ENCODE measurements at regions not wholly inside any gene's neighbourhood (a gene's known extent, or its start where the extent isn't known, plus 50 kb on each side); places are given as distances from the start of the nearest gene placed in this dataset.

GRCh38 chrX:148309413-148309812, 191.0 kb upstream of the AFF2 start:
- H3K27me3 ChIP-seq (ENCODE audit: insufficient read depth, low read length): no peaks in the 10 kb centered on the region
- no peaks in the 10 kb centered on the region for H3K9me3 ChIP-seq (ENCODE audit: insufficient read depth, low read depth, low read length)
- DNase-seq (ENCODE audit: low read depth) (no peak), FAIRE-seq (no peak)
- no peaks in the 10 kb centered on the region for H3K79me2 ChIP-seq (ENCODE audit: insufficient read depth, low read length)
- H3K4me3 Mint-ChIP-seq (ENCODE audit: unreplicated experiment): no peak overlapping the region
- H2AFZ ChIP-seq (ENCODE audit: low read depth, low read length): no peak overlapping the region
- no peak overlapping the region for H3K27ac ChIP-seq (ENCODE audit: low read depth, low read length)
- H3K4me3 ChIP-seq (ENCODE audit: insufficient read depth, low read depth, low read length): no peak overlapping the region
- no peaks in the 10 kb centered on the region for H3K4me1 Mint-ChIP-seq (ENCODE audit: low read depth, unreplicated experiment)
- no peaks in the 10 kb centered on the region for H3K36me3 Mint-ChIP-seq (ENCODE audit: low read depth, unreplicated experiment)
- H3K36me3 ChIP-seq (ENCODE audit: insufficient read depth, low read length): no peaks in the 10 kb centered on the region
- H3K27ac Mint-ChIP-seq (ENCODE audit: unreplicated experiment): no peak overlapping the region
- no peaks in the 10 kb centered on the region for H3K9me3 Mint-ChIP-seq (ENCODE audit: unreplicated experiment)
- H3K27me3 Mint-ChIP-seq (ENCODE audit: low read depth, unreplicated experiment): no peaks in the 10 kb centered on the region
- no peaks in the 10 kb centered on the region for H4K20me1 ChIP-seq (ENCODE audit: insufficient read depth, low read length)
- no peaks in the 10 kb centered on the region for H3K4me1 ChIP-seq (ENCODE audit: insufficient read depth, low read length)
- TF ChIP-seq EZH2 (IDR thresholded peaks at IDR 0.05; ENCODE audit: insufficient read depth, low read length): no peak
- TF ChIP-seq, protein P1, sequence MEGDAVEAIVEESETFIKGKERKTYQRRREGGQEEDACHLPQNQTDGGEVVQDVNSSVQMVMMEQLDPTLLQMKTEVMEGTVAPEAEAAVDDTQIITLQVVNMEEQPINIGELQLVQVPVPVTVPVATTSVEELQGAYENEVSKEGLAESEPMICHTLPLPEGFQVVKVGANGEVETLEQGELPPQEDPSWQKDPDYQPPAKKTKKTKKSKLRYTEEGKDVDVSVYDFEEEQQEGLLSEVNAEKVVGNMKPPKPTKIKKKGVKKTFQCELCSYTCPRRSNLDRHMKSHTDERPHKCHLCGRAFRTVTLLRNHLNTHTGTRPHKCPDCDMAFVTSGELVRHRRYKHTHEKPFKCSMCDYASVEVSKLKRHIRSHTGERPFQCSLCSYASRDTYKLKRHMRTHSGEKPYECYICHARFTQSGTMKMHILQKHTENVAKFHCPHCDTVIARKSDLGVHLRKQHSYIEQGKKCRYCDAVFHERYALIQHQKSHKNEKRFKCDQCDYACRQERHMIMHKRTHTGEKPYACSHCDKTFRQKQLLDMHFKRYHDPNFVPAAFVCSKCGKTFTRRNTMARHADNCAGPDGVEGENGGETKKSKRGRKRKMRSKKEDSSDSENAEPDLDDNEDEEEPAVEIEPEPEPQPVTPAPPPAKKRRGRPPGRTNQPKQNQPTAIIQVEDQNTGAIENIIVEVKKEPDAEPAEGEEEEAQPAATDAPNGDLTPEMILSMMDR (IDR thresholded peaks at IDR 0.05; ENCODE audit: insufficient read depth, low read depth, low read length): no peak
- no peak overlapping the region for H3K4me2 ChIP-seq (ENCODE audit: low read length)
- no peak overlapping the region for H3K9ac ChIP-seq (ENCODE audit: low read length)

DNA sequence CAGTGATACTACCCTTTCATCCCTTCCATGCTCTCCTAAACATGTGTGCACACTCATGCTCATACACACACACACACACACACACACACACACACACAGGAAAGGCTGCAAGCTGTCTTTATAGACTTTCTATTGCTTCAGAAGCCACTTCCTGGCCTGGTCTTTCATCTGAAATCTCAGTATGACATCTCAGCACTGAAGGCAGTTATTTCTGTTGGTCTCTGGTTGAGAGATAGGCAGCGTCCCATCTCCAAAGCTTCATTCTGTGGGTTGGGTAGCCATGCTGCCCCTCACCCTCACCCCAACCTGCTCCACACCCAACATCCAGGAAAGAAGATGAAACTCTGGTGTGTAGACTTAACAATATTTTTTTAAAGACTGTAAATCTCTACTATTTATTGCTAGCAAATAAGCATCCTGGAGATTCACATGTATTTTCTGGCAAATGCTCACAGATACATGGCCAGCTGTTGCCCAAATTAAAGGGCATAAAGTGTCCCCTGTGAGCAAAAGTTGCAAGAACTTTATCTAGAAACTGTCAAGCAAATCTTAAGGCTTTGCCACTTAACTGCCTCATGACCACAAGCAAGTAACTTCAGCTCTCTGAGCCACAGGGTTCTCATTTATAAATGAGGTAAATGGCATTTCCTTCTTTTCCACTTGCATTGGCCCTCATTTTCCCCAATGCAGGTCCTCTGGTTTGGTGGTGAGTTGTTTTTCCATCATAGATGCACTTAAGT, 189.8 kb upstream of the AFF2 start:
- no peak overlapping the region for H3K27ac ChIP-seq (ENCODE audit: low read depth, low read length)

More for the DNA sequence above, 189.8 kb upstream of the AFF2 start:
- Histone ChIP-seq H3K27me3 (ENCODE audit: insufficient read depth, low read length) (no peaks in the 10 kb centered on the region), H2AFZ (ENCODE audit: low read depth, low read length) (no peak overlapping the region), H3K79me2 (ENCODE audit: insufficient read depth, low read length) (no peaks in the 10 kb centered on the region), H3K9me3 (ENCODE audit: insufficient read depth, low read depth, low read length) (no peaks in the 10 kb centered on the region), H3K4me2 (ENCODE audit: low read length) (no peak overlapping the region), H3K9ac (ENCODE audit: low read length) (no peak overlapping the region), H4K20me1 (ENCODE audit: insufficient read depth, low read length) (no peaks in the 10 kb centered on the region), H3K4me3 (ENCODE audit: insufficient read depth, low read depth, low read length) (no peak overlapping the region), H3K4me1 (ENCODE audit: insufficient read depth, low read length) (no peaks in the 10 kb centered on the region), H3K36me3 (ENCODE audit: insufficient read depth, low read length) (no peaks in the 10 kb centered on the region)
- H3K27me3 Mint-ChIP-seq (ENCODE audit: low read depth, unreplicated experiment): no peaks in the 10 kb centered on the region
- H3K4me3 Mint-ChIP-seq (ENCODE audit: unreplicated experiment): no peak overlapping the region
- no peak for FAIRE-seq
- no peak for DNase-seq (ENCODE audit: low read depth)
- H3K4me1 Mint-ChIP-seq (ENCODE audit: low read depth, unreplicated experiment): no peaks in the 10 kb centered on the region
- no peaks in the 10 kb centered on the region for H3K9me3 Mint-ChIP-seq (ENCODE audit: unreplicated experiment)
- TF ChIP-seq EZH2 (IDR thresholded peaks at IDR 0.05; ENCODE audit: insufficient read depth, low read length): no peak
- TF ChIP-seq, protein P1 (IDR thresholded peaks at IDR 0.05; ENCODE audit: insufficient read depth, low read depth, low read length): no peak
- H3K36me3 Mint-ChIP-seq (ENCODE audit: low read depth, unreplicated experiment): no peaks in the 10 kb centered on the region
- no peak overlapping the region for H3K27ac Mint-ChIP-seq (ENCODE audit: unreplicated experiment)
